ENCODE measurements at regions not wholly inside any gene's neighbourhood (a gene's known extent, or its start where the extent isn't known, plus 50 kb on each side); places are given as distances from the start of the nearest gene placed in this dataset.

DNA sequence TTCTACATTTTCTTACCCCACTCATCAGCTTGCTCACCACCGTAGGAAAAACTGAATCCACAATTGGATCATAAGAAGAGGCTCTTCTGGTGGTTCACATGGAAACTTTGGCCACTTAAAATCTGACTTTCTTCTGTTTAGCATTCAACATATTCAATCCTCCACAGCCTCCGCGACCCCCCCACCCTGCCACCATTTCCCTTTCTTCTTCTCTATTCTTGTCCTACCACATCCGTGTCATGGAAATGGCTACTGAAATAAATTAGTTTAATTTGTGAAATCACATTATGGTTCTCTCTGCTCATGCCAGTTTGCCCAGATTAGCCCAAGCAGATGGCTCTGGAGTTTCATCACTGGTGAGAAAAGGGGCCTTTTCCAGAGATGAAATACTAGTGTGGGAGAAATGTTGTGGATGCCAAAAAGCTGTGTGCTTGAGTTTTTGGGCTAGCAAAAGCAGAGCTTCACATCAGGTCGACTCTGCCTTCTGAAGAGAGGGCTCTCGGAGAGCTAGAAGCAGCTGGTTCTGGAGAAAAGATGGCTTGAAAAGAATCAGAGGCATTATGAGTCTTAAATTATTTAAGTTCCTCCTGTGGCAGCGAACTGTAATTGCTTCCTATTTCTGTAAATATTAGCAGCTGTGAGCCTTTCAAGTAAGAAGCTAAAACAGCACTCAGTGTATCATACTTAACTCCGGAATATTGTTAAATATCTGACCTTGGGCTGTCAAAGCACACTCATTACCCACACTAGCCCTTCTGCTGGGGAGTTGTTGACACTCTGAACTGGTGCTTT, 107.1 kb downstream of the MAT2B start:
- H3K27me3 ChIP-seq (ENCODE audit: low read length) = no peaks in the 10 kb centered on the region; the same call in 1 of the 2 replicates
- no peaks in the 10 kb centered on the region for H3K9me2 ChIP-seq (replicated peaks; ENCODE audit: insufficient read depth, low read length)
- no peaks in the 10 kb centered on the region for H3K79me2 ChIP-seq (ENCODE audit: insufficient read depth, low read length)
- H2AFZ ChIP-seq (ENCODE audit: low read depth, low read length, severe bottlenecking) = no peak overlapping the region
- no peaks in the 10 kb centered on the region for H3K36me3 ChIP-seq (ENCODE audit: low read length)
- no peaks in the 10 kb centered on the region for H3F3A ChIP-seq (ENCODE audit: insufficient read depth)
- no peaks in the 10 kb centered on the region for H4K20me1 ChIP-seq (ENCODE audit: low read depth, low read length)
- H3K9ac ChIP-seq (ENCODE audit: low read length) = no peak overlapping the region
- H3K27ac ChIP-seq (ENCODE audit: low read depth, low read length) = no peak overlapping the region
- H3K4me2 ChIP-seq (ENCODE audit: low read depth, low read length, poor library complexity, severe bottlenecking) = no peak overlapping the region
- no peaks in the 10 kb centered on the region for H3K9me3 ChIP-seq (ENCODE audit: insufficient read depth, low read length)
- TF ChIP-seq, protein P1, sequence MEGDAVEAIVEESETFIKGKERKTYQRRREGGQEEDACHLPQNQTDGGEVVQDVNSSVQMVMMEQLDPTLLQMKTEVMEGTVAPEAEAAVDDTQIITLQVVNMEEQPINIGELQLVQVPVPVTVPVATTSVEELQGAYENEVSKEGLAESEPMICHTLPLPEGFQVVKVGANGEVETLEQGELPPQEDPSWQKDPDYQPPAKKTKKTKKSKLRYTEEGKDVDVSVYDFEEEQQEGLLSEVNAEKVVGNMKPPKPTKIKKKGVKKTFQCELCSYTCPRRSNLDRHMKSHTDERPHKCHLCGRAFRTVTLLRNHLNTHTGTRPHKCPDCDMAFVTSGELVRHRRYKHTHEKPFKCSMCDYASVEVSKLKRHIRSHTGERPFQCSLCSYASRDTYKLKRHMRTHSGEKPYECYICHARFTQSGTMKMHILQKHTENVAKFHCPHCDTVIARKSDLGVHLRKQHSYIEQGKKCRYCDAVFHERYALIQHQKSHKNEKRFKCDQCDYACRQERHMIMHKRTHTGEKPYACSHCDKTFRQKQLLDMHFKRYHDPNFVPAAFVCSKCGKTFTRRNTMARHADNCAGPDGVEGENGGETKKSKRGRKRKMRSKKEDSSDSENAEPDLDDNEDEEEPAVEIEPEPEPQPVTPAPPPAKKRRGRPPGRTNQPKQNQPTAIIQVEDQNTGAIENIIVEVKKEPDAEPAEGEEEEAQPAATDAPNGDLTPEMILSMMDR (IDR thresholded peaks at IDR 0.05; ENCODE audit: insufficient read depth, low read length, poor library complexity, severe bottlenecking) = no peak
- no peak for TF ChIP-seq EZH2phosphoT487 (conservative IDR thresholded peaks at IDR 0.05; ENCODE audit: low read length)
- no peak overlapping the region for H3K4me3 ChIP-seq (ENCODE audit: insufficient read depth, low read length, poor library complexity, severe bottlenecking)

DNA sequence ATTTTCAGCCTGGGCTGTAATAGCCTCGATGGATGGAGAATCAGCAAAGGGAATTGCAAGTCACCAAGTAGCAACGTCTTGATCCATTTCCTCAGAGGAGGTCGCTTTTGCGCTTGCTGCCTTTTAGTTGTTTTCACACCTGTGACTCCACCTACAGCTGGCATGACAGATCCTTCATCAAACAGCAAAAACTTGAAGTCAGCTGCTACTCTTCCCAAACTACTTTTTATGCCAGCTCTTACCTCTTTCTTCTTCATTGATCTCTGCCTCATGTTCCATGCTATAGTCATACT, 107.7 kb downstream of the MAT2B start:
- Histone ChIP-seq H4K20me1 (ENCODE audit: low read depth, low read length) (no peaks in the 10 kb centered on the region), H2AFZ (ENCODE audit: low read depth, low read length, severe bottlenecking) (no peak overlapping the region), H3K4me2 (ENCODE audit: low read depth, low read length, poor library complexity, severe bottlenecking) (no peak overlapping the region), H3K27ac (ENCODE audit: low read depth, low read length) (no peak overlapping the region), H3K4me3 (ENCODE audit: insufficient read depth, low read length, poor library complexity, severe bottlenecking) (no peak overlapping the region), H3K9me3 (ENCODE audit: insufficient read depth, low read length) (no peaks in the 10 kb centered on the region), H3K9me2 (replicated peaks; ENCODE audit: insufficient read depth, low read length) (no peaks in the 10 kb centered on the region), H3K36me3 (ENCODE audit: low read length) (no peaks in the 10 kb centered on the region), H3K27me3 (ENCODE audit: low read length) (no peaks in the 10 kb centered on the region; the same call in 1 of the 2 replicates), H3K79me2 (ENCODE audit: insufficient read depth, low read length) (no peaks in the 10 kb centered on the region), H3K9ac (ENCODE audit: low read length) (no peak overlapping the region), H3F3A (ENCODE audit: insufficient read depth) (no peaks in the 10 kb centered on the region)
- TF ChIP-seq EZH2phosphoT487 (conservative IDR thresholded peaks at IDR 0.05; ENCODE audit: low read length) = no peak
- TF ChIP-seq, protein P1 (IDR thresholded peaks at IDR 0.05; ENCODE audit: insufficient read depth, low read length, poor library complexity, severe bottlenecking) = no peak

DNA sequence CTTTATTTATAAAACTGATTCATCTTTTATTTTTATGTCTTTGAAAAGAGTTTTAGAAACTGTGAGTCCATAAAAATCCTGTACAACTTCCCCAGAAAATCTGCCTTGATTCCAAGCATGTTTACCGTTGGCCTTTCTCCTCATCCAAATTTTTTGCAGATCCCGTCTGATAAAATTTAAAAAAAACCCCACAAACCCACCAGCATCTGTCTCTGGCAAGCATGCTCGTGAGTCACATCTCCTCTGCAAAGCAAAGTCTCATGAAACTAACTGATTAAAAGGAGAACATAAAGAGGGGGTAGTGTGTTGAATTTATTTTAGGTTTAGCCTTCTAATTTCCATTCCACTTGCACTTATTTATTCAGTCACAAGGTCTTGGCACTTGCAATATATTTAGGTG, 109.4 kb downstream of the MAT2B start:
- Histone ChIP-seq H3K9me3 (ENCODE audit: insufficient read depth, low read length) (no peaks in the 10 kb centered on the region), H3K4me2 (ENCODE audit: low read depth, low read length, poor library complexity, severe bottlenecking) (no peak overlapping the region), H2AFZ (ENCODE audit: low read depth, low read length, severe bottlenecking) (no peak overlapping the region), H3F3A (ENCODE audit: insufficient read depth) (no peaks in the 10 kb centered on the region), H3K9me2 (replicated peaks; ENCODE audit: insufficient read depth, low read length) (no peaks in the 10 kb centered on the region), H3K27me3 (ENCODE audit: low read length) (no peaks in the 10 kb centered on the region; the same call in 1 of the 2 replicates), H3K79me2 (ENCODE audit: insufficient read depth, low read length) (no peaks in the 10 kb centered on the region), H3K9ac (ENCODE audit: low read length) (no peak overlapping the region), H3K27ac (ENCODE audit: low read depth, low read length) (no peak overlapping the region), H3K4me3 (ENCODE audit: insufficient read depth, low read length, poor library complexity, severe bottlenecking) (no peak overlapping the region), H4K20me1 (ENCODE audit: low read depth, low read length) (no peaks in the 10 kb centered on the region), H3K36me3 (ENCODE audit: low read length) (no peaks in the 10 kb centered on the region)
- no peak for TF ChIP-seq EZH2phosphoT487 (conservative IDR thresholded peaks at IDR 0.05; ENCODE audit: low read length)
- TF ChIP-seq, protein P1 (IDR thresholded peaks at IDR 0.05; ENCODE audit: insufficient read depth, low read length, poor library complexity, severe bottlenecking) = no peak

Data from SU-DHL-6 (cell line).